NCI-H82 treated with DMSO at 0.1 percent for 48 hours (cell line): ENCODE measurements at regions not wholly inside any gene's neighbourhood (a gene's known extent, or its start where the extent isn't known, plus 50 kb on each side); places are given as distances from the start of the nearest gene placed in this dataset.
A peak's percentile ranks its signal among the peaks of the same experiment; 100 is the strongest.
"Not testable (repeated sequence)": the region's sequence is repeated elsewhere in the genome, so short reads cannot be mapped to it uniquely, and the experiment has no call there.

Experiments used
- DNase-seq: peaks from one replicate; lab custom pipeline; 2025; ENCODE audit not compliant: unreplicated experiment; lab: John Stamatoyannopoulos, UW

GRCh38 chr6:94251878-94252277 is 832.5 kb upstream of the EPHA7 start:
- DNase-seq, result no peak

GRCh38 chr6:94245395-94245794 is 826.0 kb upstream of the EPHA7 start:
- no peak for DNase-seq

DNA sequence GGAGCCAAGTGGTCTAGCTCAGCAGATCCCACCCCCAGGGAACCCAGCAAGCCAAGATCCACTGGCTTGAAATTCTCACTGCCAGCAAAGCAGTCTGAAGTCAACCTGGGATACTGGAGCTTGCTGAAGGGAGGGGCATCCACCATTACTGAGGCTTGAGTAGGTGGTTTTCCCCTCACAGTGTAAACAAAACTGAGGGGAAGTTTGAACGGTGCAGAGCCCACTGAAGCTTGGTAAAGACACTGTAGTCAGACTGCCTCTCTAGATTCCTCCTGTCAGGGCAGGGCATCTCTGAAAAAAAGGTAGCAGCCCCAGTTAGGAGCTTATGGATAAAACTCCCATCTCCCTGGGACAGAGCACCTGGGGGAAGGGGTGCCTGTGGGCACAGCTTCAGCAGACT is 819.5 kb upstream of the EPHA7 start:
- DNase-seq, result no peak

DNA sequence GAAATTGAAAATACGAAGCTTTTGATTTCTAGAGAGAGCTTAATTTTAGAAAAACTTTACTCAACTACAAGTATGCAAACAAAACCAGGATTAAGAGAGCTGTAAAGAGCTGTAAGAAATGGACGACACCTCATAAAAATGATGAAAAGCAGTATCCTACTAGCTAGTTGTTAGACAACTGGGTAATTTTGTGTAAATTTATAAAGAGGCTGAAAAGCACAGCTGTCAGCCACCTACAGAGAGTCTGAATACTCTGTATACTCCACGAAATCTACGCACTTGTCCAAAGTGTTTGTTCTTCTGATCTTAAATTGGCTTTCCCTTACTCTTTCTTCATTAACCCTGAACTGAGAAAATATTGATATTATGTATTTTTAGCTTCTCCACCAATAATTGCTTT is 808.4 kb upstream of the EPHA7 start:
- no peak for DNase-seq

GRCh38 chr6:94217836-94218235 is 798.5 kb upstream of the EPHA7 start:
- no peak for DNase-seq

GRCh38 chr6:94215552-94215951 is 796.2 kb upstream of the EPHA7 start:
- DNase-seq, result peak; percentile 1

DNA sequence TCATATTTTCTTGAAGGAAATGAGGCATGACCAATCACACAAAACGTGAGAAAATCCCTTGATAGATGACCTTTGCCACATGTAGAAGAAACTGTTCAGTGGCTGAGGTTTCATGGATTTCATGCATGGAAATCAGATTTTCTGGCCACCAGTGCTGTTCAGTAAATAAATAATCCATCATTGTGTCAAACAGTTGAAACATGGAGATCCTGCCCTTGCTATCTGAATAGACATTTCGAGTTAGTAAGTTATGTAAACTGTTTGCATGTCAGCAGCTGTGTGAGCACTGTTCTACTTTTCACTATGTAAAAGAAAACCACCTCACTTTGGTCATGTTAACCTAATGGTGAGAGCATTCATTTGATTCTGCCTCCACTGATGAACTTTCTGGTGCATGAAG is 793.9 kb upstream of the EPHA7 start:
- no peak for DNase-seq

GRCh38 chr6:94196891-94197290 is 777.5 kb upstream of the EPHA7 start:
- peak; percentile 20 for DNase-seq

- no peak for DNase-seq
Observed at GRCh38 chr6:94190030-94190429, 770.7 kb upstream of the EPHA7 start.

DNA sequence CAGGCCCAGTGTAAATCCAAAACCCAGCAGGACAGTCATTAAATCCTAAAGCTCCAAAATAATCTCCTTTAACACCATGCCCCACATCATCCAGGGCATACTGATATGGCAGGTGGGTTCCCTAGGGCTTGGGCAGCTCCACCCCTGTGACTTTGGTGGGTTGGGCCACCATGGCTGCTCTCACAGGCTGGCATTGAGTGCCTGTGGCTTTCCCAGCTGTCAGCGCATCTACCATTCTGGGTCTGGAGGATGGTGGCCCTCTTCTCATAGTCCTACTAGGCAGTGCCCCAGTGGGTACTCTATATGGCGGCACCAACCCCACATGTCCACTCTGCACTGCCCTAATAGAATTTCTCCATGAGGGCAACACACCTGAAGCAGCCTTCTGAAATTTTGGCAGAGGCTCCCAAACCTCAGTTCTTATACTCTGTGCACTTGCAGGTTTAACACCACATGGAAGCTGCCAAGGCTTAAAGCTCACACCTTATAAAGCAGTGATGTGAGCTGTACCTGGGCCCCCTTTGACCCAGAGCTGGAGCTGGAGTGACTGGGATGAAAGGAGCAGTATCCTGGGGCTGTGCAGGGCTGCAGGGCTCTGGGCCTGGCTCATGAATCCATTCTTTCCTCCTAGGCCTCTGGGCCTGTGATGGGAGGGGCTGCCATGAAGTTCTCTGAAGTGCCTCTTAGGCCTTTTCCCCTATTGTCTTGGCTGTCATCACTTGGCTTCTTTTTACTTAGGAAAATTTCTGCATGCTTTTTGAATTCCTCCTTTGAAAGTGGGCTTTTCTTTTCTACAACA is 765.5 kb upstream of the EPHA7 start:
- no peak for DNase-seq

- no peak for DNase-seq
Observed at GRCh38 chr6:94177429-94177828, 758.1 kb upstream of the EPHA7 start.

GRCh38 chr6:94175465-94175864 is 756.1 kb upstream of the EPHA7 start:
- no peak for DNase-seq

- DNase-seq, result no peak
Observed at GRCh38 chr6:94163877-94164276, 744.5 kb upstream of the EPHA7 start.

DNA sequence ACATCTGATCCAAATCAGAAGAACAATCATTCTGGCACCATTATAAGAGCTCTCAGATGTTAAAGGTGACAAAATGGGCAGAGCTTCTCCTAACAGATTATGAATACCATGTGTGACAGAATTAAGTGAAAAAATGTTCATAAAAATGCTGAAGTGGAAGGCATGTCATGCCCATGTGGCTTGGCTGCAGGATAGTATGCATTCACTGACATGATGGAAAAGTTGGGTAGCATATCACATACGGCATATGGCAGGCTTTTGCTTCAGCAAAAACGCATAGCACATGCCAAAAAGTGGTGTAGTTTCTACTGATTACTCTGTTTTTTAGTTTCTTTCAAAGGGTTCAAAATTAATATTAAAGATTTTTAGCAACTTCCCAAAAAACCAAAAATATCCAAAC is 731.5 kb upstream of the EPHA7 start:
- DNase-seq, result no peak

DNA sequence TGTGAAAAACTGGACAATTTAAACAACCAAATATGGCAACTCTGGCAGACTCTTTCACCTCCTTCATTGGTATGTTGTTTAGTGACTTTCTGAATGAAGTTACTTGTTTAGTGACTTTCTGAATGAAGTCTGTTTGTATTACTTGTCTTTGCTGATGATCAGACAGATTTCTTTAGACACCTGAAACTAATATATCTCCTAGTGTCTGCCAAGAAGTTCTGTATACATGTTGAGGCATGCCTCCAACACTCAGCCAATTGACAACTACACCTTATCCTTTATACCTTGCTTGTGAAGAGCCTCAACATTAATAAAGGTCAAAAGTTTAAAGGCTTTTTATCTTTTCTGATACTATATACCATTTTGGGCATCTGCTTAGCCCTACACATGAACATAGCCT is 725.4 kb upstream of the EPHA7 start:
- no peak for DNase-seq

GRCh38 chr6:94137178-94137577 is 717.8 kb upstream of the EPHA7 start:
- DNase-seq, result not testable (repeated sequence)

GRCh38 chr6:94133106-94133505 is 713.7 kb upstream of the EPHA7 start:
- DNase-seq, result no peak

- no peak for DNase-seq
Observed at GRCh38 chr6:94131271-94131670, 711.9 kb upstream of the EPHA7 start.

GRCh38 chr6:94130478-94130877 is 711.1 kb upstream of the EPHA7 start:
- DNase-seq, result peak; percentile 24

DNA sequence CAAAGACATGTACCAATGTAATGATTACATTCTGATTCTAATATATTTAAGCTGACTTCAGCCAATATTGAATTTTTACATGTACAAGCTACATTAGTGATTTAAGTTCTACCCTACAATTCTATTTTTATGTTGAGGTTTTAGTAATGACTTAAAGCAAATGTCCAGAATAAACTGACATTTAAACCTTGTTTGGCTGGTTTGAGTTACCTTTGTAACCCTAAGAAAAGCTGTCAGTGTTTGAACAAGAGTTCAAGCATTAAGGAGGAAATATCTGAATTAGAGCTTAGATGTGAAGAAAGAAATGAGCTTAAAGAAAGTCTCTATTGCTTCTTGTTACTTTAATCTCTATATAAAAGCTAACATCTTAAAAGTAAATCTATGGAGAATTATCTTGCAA is 710.6 kb upstream of the EPHA7 start:
- DNase-seq, result no peak

GRCh38 chr6:94127716-94128115 is 708.4 kb upstream of the EPHA7 start:
- no peak for DNase-seq

- DNase-seq, result no peak
Observed at GRCh38 chr6:94124333-94124732, 705.0 kb upstream of the EPHA7 start.

DNA sequence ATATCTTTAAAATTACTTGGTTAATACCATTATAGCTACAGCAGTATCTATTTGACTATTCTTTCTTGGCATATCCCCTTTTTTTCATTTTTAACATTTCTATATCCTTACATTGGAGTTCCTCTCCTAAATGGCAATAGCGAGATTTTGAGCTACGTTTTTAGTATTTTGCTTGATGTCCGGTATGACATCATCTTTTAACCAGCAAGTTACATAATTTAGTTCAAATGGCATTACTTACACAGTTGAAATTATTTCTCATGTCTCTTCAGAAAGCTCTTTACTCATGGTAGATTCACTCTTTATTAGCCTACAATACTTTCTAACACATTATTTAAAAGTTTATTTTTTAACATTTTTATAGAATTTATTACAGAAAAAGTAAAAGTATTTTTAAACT is 701.7 kb upstream of the EPHA7 start:
- DNase-seq, result no peak
